ENCODE measurements at regions not wholly inside any gene's neighbourhood (a gene's known extent, or its start where the extent isn't known, plus 50 kb on each side); places are given as distances from the start of the nearest gene placed in this dataset.
"Not testable (repeated sequence)": the region's sequence is repeated elsewhere in the genome, so short reads cannot be mapped to it uniquely, and the experiment has no call there.

- DNase-seq: no peak
Observed at GRCh38 chr5:158039911-158040347, 181.0 kb upstream of the CLINT1 start.

- no peak for DNase-seq
Observed at GRCh38 chr5:158039441-158039840, 180.5 kb upstream of the CLINT1 start.

- DNase-seq: not testable (repeated sequence)
Observed at GRCh38 chr5:158036983-158037595, 178.1 kb upstream of the CLINT1 start.

- not testable (repeated sequence) for DNase-seq
Observed at GRCh38 chr5:158034586-158034985, 175.6 kb upstream of the CLINT1 start.

- no peak for DNase-seq
Observed at GRCh38 chr5:158033724-158034123, 174.8 kb upstream of the CLINT1 start.

GRCh38 chr5:158033076-158033475 is 174.1 kb upstream of the CLINT1 start:
- DNase-seq: no peak

- DNase-seq: no peak
Observed at GRCh38 chr5:158032246-158032645, 173.3 kb upstream of the CLINT1 start.

- DNase-seq: no peak
Observed at GRCh38 chr5:158027806-158028775, 169.1 kb upstream of the CLINT1 start.

GRCh38 chr5:158026304-158027031 is 167.5 kb upstream of the CLINT1 start:
- DNase-seq: no peak

GRCh38 chr5:158023266-158023665 is 164.3 kb upstream of the CLINT1 start:
- DNase-seq: no peak

- no peak for DNase-seq
Observed at GRCh38 chr5:158022837-158023236, 163.9 kb upstream of the CLINT1 start.

GRCh38 chr5:158022393-158022792 is 163.4 kb upstream of the CLINT1 start:
- no peak for DNase-seq

- DNase-seq: no peak
Observed at GRCh38 chr5:158020555-158021418, 161.8 kb upstream of the CLINT1 start.

- no peak for DNase-seq
Observed at GRCh38 chr5:158017469-158017868, 158.5 kb upstream of the CLINT1 start.

GRCh38 chr5:158014372-158014771 is 155.4 kb upstream of the CLINT1 start:
- DNase-seq: no peak

GRCh38 chr5:158013939-158014338 is 155.0 kb upstream of the CLINT1 start:
- DNase-seq: no peak

- no peak for DNase-seq
Observed at GRCh38 chr5:158013303-158013702, 154.4 kb upstream of the CLINT1 start.

- DNase-seq: no peak
Observed at GRCh38 chr5:158011422-158011821, 152.5 kb upstream of the CLINT1 start.

GRCh38 chr5:158010831-158011230 is 151.9 kb upstream of the CLINT1 start:
- DNase-seq: no peak

GRCh38 chr5:158007336-158007735 is 148.4 kb upstream of the CLINT1 start:
- DNase-seq: no peak

- no peak for DNase-seq
Observed at GRCh38 chr5:157999696-158000095, 140.8 kb upstream of the CLINT1 start.

GRCh38 chr5:157997991-157998504 is 139.1 kb upstream of the CLINT1 start:
- DNase-seq: no peak
